ENCODE measurements at regions not wholly inside any gene's neighbourhood (a gene's known extent, or its start where the extent isn't known, plus 50 kb on each side); places are given as distances from the start of the nearest gene placed in this dataset.
"Not testable (repeated sequence)": the region's sequence is repeated elsewhere in the genome, so short reads cannot be mapped to it uniquely, and the experiment has no call there.

DNA sequence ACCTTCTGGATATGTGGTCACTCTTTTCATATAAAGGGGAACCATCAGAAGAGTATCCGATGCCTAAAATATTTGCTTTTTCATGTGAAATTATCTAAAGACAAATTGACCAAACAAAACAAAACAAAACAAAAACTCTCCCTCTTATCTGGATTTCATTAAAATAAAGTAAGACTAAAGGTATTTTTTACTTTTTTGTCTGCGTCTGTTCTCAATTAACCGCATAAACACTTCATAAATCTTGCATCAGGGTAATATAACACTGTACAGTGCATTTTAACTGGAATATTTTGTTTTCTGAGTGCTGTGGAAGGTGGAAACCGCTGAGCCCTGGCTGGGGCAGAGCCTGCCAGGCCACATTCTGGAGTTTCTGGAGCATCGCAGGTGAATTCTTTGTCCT, 234.1 kb upstream of the ZFP64 start:
- H3K9me3 ChIP-seq = peaks cover 0 to 18% (median 0%) of the 10 kb centered on the region in 4 donors
- no peak overlapping the region for H3K27ac ChIP-seq
- no peaks in the 10 kb centered on the region for H3K27me3 ChIP-seq
- no peaks in the 10 kb centered on the region for H3K36me3 ChIP-seq
- no peak for DNase-seq (ENCODE audit: low spot score in 2 of 2)
- peaks cover 0 to 8% (median 0%) of the 10 kb centered on the region in 4 donors for H3K4me1 ChIP-seq
- TF ChIP-seq EP300 (IDR thresholded peaks at IDR 0.05) = no peak
- TF ChIP-seq, protein P1, sequence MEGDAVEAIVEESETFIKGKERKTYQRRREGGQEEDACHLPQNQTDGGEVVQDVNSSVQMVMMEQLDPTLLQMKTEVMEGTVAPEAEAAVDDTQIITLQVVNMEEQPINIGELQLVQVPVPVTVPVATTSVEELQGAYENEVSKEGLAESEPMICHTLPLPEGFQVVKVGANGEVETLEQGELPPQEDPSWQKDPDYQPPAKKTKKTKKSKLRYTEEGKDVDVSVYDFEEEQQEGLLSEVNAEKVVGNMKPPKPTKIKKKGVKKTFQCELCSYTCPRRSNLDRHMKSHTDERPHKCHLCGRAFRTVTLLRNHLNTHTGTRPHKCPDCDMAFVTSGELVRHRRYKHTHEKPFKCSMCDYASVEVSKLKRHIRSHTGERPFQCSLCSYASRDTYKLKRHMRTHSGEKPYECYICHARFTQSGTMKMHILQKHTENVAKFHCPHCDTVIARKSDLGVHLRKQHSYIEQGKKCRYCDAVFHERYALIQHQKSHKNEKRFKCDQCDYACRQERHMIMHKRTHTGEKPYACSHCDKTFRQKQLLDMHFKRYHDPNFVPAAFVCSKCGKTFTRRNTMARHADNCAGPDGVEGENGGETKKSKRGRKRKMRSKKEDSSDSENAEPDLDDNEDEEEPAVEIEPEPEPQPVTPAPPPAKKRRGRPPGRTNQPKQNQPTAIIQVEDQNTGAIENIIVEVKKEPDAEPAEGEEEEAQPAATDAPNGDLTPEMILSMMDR (IDR thresholded peaks at IDR 0.05) = no peak
- TF ChIP-seq POLR2A (IDR thresholded peaks at IDR 0.05) = no peak
- WGBS, 2 donors = 42 to 44% methylated on average over 5 of the region's 5 CpGs
- H3K4me3 ChIP-seq = no peak overlapping the region

DNA sequence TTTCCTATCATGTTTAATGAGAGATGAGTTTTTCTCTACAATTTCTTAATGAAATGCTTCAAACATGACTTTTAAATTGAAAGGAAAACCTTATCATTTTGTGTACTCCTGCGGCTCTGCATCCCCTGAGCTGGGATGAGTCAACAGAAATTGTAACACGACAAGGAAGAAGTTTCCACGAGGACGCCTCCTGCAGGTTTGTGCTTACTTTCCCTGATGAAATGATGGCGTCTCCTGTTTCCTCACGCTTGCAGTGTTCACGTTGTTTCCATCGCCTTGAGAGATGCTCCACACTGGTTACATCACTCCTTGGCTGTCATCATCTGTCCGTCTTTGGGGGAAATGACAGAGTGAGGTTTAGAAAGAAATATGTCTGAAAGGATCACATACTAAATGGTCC, 233.7 kb upstream of the ZFP64 start:
- Histone ChIP-seq H3K36me3 (no peaks in the 10 kb centered on the region), H3K9me3 (peaks cover 0 to 23% (median 0%) of the 10 kb centered on the region in 4 donors), H3K27ac (no peak overlapping the region), H3K27me3 (no peaks in the 10 kb centered on the region), H3K4me3 (no peak overlapping the region), H3K4me1 (peaks cover 0 to 8% (median 0%) of the 10 kb centered on the region in 4 donors)
- DNase-seq (ENCODE audit: low spot score in 2 of 2) = no peak
- 36 to 45% methylated on average over 9 of the region's 9 CpGs for WGBS, 2 donors
- TF ChIP-seq EP300 (IDR thresholded peaks at IDR 0.05) (no peak), POLR2A (IDR thresholded peaks at IDR 0.05) (no peak)
- TF ChIP-seq, protein P1 (IDR thresholded peaks at IDR 0.05) = no peak

DNA sequence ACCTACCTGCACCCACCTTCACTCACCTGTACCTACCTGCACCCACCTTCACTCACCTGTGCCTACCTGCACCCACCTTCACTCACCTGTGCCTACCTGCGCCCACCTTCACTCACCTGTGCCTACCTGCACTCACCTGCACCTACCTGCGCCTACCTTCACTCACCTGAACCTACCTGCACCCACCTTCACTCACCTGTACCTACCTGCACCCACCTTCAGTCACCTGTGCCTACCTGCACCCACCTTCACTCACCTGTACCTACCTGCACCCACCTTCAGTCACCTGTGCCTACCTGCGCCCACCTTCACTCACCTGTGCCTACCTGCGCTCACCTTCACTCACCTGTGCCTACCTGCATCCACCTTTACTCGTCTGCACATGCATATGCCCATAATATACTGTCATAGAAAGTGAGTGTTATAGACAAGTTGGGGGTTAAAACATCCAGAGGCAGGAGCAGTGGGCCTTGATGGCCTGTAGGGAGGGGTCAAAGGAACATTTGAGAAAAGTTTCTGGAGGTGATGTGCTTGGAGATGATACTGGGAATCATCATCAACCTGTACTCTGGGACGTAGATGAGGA, 232.9 kb upstream of the ZFP64 start:
- DNase-seq (ENCODE audit: low spot score in 2 of 2); H3K27ac ChIP-seq; H3K36me3 ChIP-seq; H3K4me3 ChIP-seq; H3K4me1 ChIP-seq; H3K27me3 ChIP-seq: not testable (repeated sequence)
- 80 to 84% methylated on average over 6 of the region's 6 CpGs for WGBS, 2 donors
- H3K9me3 ChIP-seq = peaks cover 0 to 31% (median 0%) of the 10 kb centered on the region in 4 donors

DNA sequence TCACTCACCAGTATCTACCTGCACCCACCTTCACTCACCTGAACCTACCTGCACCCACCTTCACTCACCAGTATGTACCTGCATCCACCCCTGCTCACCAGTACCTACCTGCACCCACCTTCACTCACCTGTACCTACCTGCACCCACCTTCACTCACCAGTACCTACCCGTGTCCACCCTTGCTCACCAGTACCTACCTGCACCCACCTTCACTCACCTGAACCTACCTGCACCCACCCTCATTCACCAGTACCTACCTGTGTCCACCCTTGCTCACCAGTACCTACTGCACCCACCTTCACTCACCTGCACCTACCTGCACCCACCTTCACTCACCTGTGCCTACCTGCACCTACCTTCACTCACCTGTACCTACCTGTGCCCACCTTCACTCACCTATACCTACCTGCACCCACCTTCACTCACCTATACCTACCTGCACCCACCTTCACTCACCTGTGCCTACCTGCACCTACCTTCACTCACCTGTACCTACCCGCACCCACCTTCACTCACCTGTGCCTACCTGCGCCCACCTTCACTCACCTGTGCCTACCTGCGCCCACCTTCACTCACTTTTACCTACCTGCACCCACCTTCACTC, 232.1 kb upstream of the ZFP64 start:
- peaks cover 0 to 32% (median 0%) of the 10 kb centered on the region in 4 donors for H3K9me3 ChIP-seq
- not testable (repeated sequence) for H3K27me3 ChIP-seq; H3K27ac ChIP-seq; H3K4me3 ChIP-seq; H3K4me1 ChIP-seq; DNase-seq (ENCODE audit: low spot score in 2 of 2); H3K36me3 ChIP-seq
- 66 to 68% methylated on average over 4 of the region's 4 CpGs for WGBS, 2 donors

- no peak for DNase-seq (ENCODE audit: low spot score in 2 of 2)
- WGBS, 2 donors = 20 to 27% methylated on average over 6 of the region's 6 CpGs
- Histone ChIP-seq H3K27ac (no peak overlapping the region), H3K4me3 (no peak overlapping the region), H3K9me3 (peaks cover 0 to 32% (median 0%) of the 10 kb centered on the region in 4 donors), H3K4me1 (peaks cover 0 to 8% (median 0%) of the 10 kb centered on the region in 4 donors), H3K27me3 (no peaks in the 10 kb centered on the region), H3K36me3 (no peaks in the 10 kb centered on the region)
- peak in 1 of 2 donors; percentile 11 for TF ChIP-seq EP300 (IDR thresholded peaks at IDR 0.05)
- TF ChIP-seq, protein P1 (IDR thresholded peaks at IDR 0.05) = no peak
Measured at GRCh38 chr20:52422574-52423336, 231.2 kb upstream of the ZFP64 start.

DNA sequence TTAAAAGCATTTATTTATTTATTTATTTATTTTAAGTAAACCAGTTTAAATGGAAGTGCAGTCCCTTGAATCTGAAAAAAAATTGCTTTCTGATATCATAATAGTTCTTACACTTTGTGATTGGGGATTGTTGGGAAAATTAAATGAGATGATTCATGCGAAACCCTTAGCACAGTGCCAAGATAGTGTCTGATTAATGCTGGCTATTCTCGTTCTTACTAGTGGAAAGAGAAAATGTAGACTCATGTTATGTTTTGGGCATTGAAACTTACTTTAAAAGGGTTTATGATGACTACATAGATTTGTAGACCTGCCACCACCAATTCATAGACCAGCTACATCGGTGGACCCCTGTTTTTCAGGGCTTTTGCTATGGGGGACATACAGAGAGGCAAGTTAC, 229.2 kb upstream of the ZFP64 start:
- H3K36me3 ChIP-seq = no peaks in the 10 kb centered on the region
- H3K4me1 ChIP-seq = peaks cover 0 to 8% (median 0%) of the 10 kb centered on the region in 4 donors
- H3K27ac ChIP-seq = no peak overlapping the region
- no peak overlapping the region for H3K4me3 ChIP-seq
- WGBS, 2 donors = 78 to 83% methylated on average over 3 of the region's 3 CpGs
- peaks cover 0 to 32% (median 0%) of the 10 kb centered on the region in 4 donors for H3K9me3 ChIP-seq
- no peak for DNase-seq (ENCODE audit: low spot score in 2 of 2)
- H3K27me3 ChIP-seq = no peaks in the 10 kb centered on the region
- TF ChIP-seq, protein P1 (IDR thresholded peaks at IDR 0.05) = no peak
- TF ChIP-seq POLR2A (IDR thresholded peaks at IDR 0.05) (no peak), EP300 (IDR thresholded peaks at IDR 0.05) (no peak)

All from tibial nerve (tissue), 4 donors.